Transverse colon (tissue), 4 donors: ENCODE measurements at regions not wholly inside any gene's neighbourhood (a gene's known extent, or its start where the extent isn't known, plus 50 kb on each side); places are given as distances from the start of the nearest gene placed in this dataset.

Experiments used
- CTCF ChIP-seq, 5 experiments: fragments of 200-600 bp in 3 of 5; fragments of 450-650 bp in 2 of 5; sonication (generic) in 3 of 5; IDR thresholded peaks; 1 replicate in 2 of 5; 2 replicates in 3 of 5; pipeline ENCODE4 v1.5.1; 2016 to 2017; ENCODE audit warnings: antibody characterized with exemption in 5 of 5, inconsistent platforms in 3 of 5, mild to moderate bottlenecking in 2 of 5, moderate library complexity in 1 of 5
- POLR2AphosphoS5 ChIP-seq, 3 donors: sonication (generic); formaldehyde crosslinking; IDR thresholded peaks; one replicate each; pipeline ENCODE4 v1.6.1; 2016; ENCODE audit warnings: antibody characterized with exemption in 3 of 3

- TF ChIP-seq CTCF (IDR thresholded peaks at IDR 0.05) (no peak), POLR2AphosphoS5 (IDR thresholded peaks at IDR 0.05) (no peak)
Observed at GRCh38 chrX:20637351-20637750, 370.6 kb upstream of the RPS6KA3 start.
